Psoas muscle (tissue), 7 donors: ENCODE measurements at regions not wholly inside any gene's neighbourhood (a gene's known extent, or its start where the extent isn't known, plus 50 kb on each side); places are given as distances from the start of the nearest gene placed in this dataset.

ENCODE experiments used
- ATAC-seq, 4 donors: fragments of 200-7000 bp; cut with Tn5 transposase; one replicate each; pipeline ENCODE4 v1.9.1; 2020; ENCODE audit warnings: moderate library complexity in 3 of 4, mild to moderate bottlenecking in 2 of 4
- DNase-seq, 2 donors: peaks; one replicate each; pipeline ENCODE4 v3.0.0-alpha.2; 2020
- H3K27ac ChIP-seq: fragments of 200-600 bp; one replicate; pipeline ENCODE4 v1.8.0; 2022
- H3K27me3 ChIP-seq, 3 donors: fragments of 200-600 bp in 1 of 3; one replicate each; pipeline versions ENCODE4 v1.6.1 to v1.8.0; 2013 to 2022; ENCODE audit warnings: low read length in 2 of 3, mild to moderate bottlenecking in 2 of 3, moderate library complexity in 1 of 3; ENCODE audit not compliant: insufficient read depth in 3 of 3
- H3K36me3 ChIP-seq, 2 donors: fragments of 200-600 bp in 1 of 2; one replicate each; pipeline versions ENCODE4 v1.6.1 to v1.8.0; 2013 to 2022; ENCODE audit warnings: low read depth in 1 of 2, mild to moderate bottlenecking in 1 of 2, moderate library complexity in 1 of 2; ENCODE audit not compliant: insufficient read depth in 1 of 2
- H3K4me1 ChIP-seq: fragments of 200-600 bp; one replicate; pipeline ENCODE4 v1.8.0; 2022
- H3K4me3 ChIP-seq: fragments of 200-600 bp; one replicate; pipeline ENCODE4 v1.8.0; 2022; ENCODE audit warnings: mild to moderate bottlenecking
- H3K9me3 ChIP-seq: fragments of 200-600 bp; one replicate; pipeline ENCODE4 v1.8.0; 2022
- WGBS, 3 donors: extraction: QIAGEN DNeasy Blood & Tissue Kit; methylation state at CpG; one replicate each; pipeline versions ENCODE4 v1.1.6 to v1.1.7; 2013; 5-methylcytosine and 5-hydroxymethylcytosine counted together
- intact Hi-C, 2 donors: fragments of 100-400 bp; cut with DNase I; formaldehyde crosslinking; loops; one replicate each; pipeline versions ENCODE4 v1.11.0 to v1.14.2; 2022
- TF ChIP-seq, protein P1 (sequence below): fragments of 200-600 bp; IDR thresholded peaks from one replicate; pipeline ENCODE4 v1.8.0; 2022; ENCODE audit warnings: antibody characterized with exemption
- donor health status: healthy with polysubstance abuse.
- donor health status: DM: no; HTN: no; CAD: no; lungs with moderate emphysema.
- donor health status: Bipolar disorder and iron deficiency.
- donor health status: healthy.
- donor health status: DM: yes; HTN: yes; CAD: no.
- donor health status: DM: no; HTN: no; CAD: no.
- donor health status: DM: yes; HTN: yes; CAD: no.

DNA sequence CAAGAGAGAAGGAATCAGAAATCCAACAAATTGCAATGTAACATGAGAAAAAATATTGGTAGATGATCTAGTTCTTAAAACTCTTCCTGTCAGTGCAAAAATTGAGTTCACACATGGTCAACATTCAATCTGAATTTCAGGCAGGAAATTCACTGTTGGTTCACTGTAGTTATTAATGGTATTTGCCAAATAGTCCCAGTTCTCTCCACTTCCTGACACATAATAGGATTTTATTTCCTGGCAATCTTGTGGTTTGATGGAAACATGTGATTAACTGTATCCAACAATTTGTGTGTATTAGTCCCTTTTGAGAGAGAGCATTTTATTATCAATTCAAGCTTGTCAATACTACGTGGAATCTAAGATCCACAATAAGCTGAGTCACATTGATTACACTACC lies 1103.1 kb downstream of the ROBO2 start:
- H3K4me1 ChIP-seq, result no peaks in the 10 kb centered on the region
- intact Hi-C loops, result no loop called here
- whole genome bisulfite sequencing, 3 donors, result 71 to 74% (median 72%) methylated on average over 1 of the region's 1 CpG
- H3K36me3 ChIP-seq, result no peaks in the 10 kb centered on the region
- H3K27me3 ChIP-seq, result no peaks in the 10 kb centered on the region
- H3K9me3 ChIP-seq, result no peaks in the 10 kb centered on the region
- H3K27ac ChIP-seq, result no peak overlapping the region
- ATAC-seq (no peak), DNase-seq (no peak)
- no peak overlapping the region for H3K4me3 ChIP-seq
- TF ChIP-seq, protein P1, sequence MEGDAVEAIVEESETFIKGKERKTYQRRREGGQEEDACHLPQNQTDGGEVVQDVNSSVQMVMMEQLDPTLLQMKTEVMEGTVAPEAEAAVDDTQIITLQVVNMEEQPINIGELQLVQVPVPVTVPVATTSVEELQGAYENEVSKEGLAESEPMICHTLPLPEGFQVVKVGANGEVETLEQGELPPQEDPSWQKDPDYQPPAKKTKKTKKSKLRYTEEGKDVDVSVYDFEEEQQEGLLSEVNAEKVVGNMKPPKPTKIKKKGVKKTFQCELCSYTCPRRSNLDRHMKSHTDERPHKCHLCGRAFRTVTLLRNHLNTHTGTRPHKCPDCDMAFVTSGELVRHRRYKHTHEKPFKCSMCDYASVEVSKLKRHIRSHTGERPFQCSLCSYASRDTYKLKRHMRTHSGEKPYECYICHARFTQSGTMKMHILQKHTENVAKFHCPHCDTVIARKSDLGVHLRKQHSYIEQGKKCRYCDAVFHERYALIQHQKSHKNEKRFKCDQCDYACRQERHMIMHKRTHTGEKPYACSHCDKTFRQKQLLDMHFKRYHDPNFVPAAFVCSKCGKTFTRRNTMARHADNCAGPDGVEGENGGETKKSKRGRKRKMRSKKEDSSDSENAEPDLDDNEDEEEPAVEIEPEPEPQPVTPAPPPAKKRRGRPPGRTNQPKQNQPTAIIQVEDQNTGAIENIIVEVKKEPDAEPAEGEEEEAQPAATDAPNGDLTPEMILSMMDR, result no peak

DNA sequence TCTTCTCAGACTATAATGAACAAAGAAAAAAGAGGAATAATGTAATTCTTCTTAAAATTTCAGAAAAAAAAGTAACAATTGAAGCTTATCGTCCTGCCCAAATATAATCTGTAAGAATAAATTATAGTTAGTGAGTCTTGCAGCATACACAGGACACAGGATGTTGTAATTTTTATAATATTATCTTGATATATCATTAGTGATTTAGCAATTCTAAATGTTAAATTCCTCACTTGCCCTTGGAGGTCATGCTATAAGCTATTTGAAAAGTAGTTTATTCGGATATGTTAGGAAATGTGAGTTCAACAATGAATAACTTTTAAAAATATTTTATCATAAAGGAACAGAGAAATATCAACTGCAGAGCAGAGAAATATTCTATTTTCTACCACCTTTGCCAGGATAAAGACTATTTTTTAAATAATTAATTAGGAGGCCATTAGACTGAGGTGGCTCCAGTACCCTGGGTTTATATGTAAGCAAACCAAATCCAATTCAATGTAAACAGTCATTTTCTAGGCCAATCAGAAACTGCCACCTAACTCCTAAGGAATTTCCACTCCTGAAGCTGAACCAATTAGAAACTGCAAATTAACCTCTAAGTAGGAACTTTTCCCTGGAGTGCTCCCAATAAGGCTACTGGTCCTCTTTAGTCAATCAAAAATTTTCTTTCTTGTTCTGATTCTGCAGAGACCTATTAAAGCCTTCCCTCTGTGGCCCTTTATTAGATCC lies 1109.3 kb downstream of the ROBO2 start:
- ATAC-seq (no peak), DNase-seq (no peak)
- H3K36me3 ChIP-seq, result no peaks in the 10 kb centered on the region
- no peaks in the 10 kb centered on the region for H3K9me3 ChIP-seq
- no peak overlapping the region for H3K4me3 ChIP-seq
- no peaks in the 10 kb centered on the region for H3K27me3 ChIP-seq
- WGBS, 3 donors, result 83 to 90% (median 83%) methylated on average over 2 of the region's 2 CpGs
- intact Hi-C loops, result no loop called here
- no peak overlapping the region for H3K27ac ChIP-seq
- H3K4me1 ChIP-seq, result no peaks in the 10 kb centered on the region
- TF ChIP-seq, protein P1, result no peak

DNA sequence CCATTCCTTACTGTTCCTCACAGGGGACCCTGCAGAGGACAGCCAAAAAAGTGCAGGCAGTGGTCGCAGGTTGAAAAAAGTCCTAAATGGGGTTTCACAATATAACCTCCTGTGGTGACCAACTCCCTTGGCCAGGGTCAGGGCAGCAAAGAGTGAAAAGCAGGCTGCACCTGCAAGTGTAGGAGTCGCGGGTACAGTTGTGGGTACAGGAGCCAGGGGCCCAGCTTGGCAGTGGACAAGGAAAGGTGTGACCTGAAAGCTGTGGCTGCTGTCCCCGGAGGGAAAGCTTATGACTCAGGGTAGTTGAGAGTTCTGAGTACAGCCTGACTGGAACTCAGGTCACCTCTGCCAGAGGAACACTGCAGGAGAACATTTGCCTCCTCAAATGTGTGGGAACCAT lies 1114.1 kb downstream of the ROBO2 start:
- intact Hi-C loops, result no loop called here
- no peak for ATAC-seq
- H3K27me3 ChIP-seq, result no peaks in the 10 kb centered on the region
- no peak overlapping the region for H3K27ac ChIP-seq
- peak in 1 of 2 donors; percentile 21 for DNase-seq
- no peaks in the 10 kb centered on the region for H3K9me3 ChIP-seq
- H3K4me3 ChIP-seq, result no peak overlapping the region
- TF ChIP-seq, protein P1, result no peak
- H3K36me3 ChIP-seq, result no peaks in the 10 kb centered on the region
- WGBS, 3 donors, result 87 to 96% (median 92%) methylated on average over 4 of the region's 4 CpGs
- H3K4me1 ChIP-seq, result no peaks in the 10 kb centered on the region

DNA sequence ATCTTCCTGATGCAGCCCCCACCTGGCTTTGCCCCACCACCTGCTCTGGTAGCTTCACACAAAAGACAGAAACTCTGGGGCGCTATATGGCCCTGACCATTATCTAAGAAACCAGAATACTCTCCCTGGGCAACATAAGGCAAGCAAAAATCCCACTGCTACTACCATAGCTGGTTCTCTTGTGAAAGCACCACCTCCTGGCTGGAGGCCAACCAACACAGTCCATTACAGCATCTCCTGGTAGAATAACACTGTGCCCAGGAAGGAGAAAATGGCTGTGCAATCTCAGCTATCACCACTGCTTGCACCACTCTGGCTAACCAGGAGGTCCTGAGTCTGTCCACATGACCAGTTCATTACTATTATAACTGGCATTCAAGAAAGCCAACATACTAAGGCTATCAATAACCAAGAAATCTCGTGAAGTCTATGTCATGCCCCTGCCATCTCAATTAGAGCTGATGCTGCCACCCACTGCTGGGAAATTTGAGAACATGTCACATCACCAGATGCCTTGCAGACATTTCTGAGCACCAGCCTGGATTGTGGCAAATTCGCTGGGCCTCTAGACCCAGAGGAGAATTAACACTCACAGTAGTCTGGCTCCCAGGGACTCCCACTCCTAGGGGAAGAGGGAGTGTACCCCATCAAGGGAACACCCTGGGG lies 1114.8 kb downstream of the ROBO2 start:
- intact Hi-C loops, result no loop called here
- ATAC-seq (no peak), DNase-seq (no peak)
- no peaks in the 10 kb centered on the region for H3K27me3 ChIP-seq
- H3K9me3 ChIP-seq, result no peaks in the 10 kb centered on the region
- no peaks in the 10 kb centered on the region for H3K4me1 ChIP-seq
- 74 to 86% (median 76%) methylated on average over 3 of the region's 3 CpGs for WGBS, 3 donors
- no peaks in the 10 kb centered on the region for H3K36me3 ChIP-seq
- TF ChIP-seq, protein P1, result no peak
- H3K4me3 ChIP-seq, result no peak overlapping the region
- H3K27ac ChIP-seq, result no peak overlapping the region
